HL-60 (cell line): ENCODE measurements at regions not wholly inside any gene's neighbourhood (a gene's known extent, or its start where the extent isn't known, plus 50 kb on each side); places are given as distances from the start of the nearest gene placed in this dataset.

ENCODE experiments used
- DNase-seq, 2 experiments: peaks; one replicate each; pipeline ENCODE4 v3.0.0-alpha.2; 2010 to 2020; ENCODE audit warnings: low read depth in 1 of 2, low spot score in 1 of 2
- H3K27ac ChIP-seq: fragments of 250-450 bp; sonication (Bioruptor Pico); replicated peaks from 2 replicates; pipeline ENCODE4 v1.5.1; 2020; ENCODE audit warnings: mild to moderate bottlenecking, moderate library complexity
- H3K27me3 ChIP-seq: fragments of 250-450 bp; sonication (Bioruptor Pico); 2 replicates; pipeline ENCODE4 v1.5.1; 2021; ENCODE audit warnings: mild to moderate bottlenecking, moderate library complexity; ENCODE audit not compliant: insufficient read depth, poor library complexity, severe bottlenecking
- H3K4me3 ChIP-seq: replicated peaks from 2 replicates; pipeline ENCODE4 v1.5.1; 2011; ENCODE audit warnings: mild to moderate bottlenecking, control low read depth, low read length; ENCODE audit not compliant: insufficient read depth
- GABPA ChIP-seq: IDR thresholded peaks from 2 replicates; pipeline ENCODE4 v1.6.1; 2012; ENCODE audit warnings: low read depth
- POLR2AphosphoS5 ChIP-seq: IDR thresholded peaks from 2 replicates; pipeline ENCODE4 v1.6.1; 2012; ENCODE audit warnings: low read depth
- SPI1 ChIP-seq: IDR thresholded peaks from 2 replicates; pipeline ENCODE4 v1.6.1; 2012; ENCODE audit warnings: low read depth, mild to moderate bottlenecking, borderline replicate concordance
- TF ChIP-seq, protein P1 (sequence below): IDR thresholded peaks from 2 replicates; pipeline ENCODE4 v1.6.1; 2012; ENCODE audit warnings: low read depth; ENCODE audit not compliant: insufficient replicate concordance
- TF ChIP-seq, protein P2 (sequence below): IDR thresholded peaks from one replicate; pipeline ENCODE4 v1.5.1; 2011; ENCODE audit warnings: low read length, control low read depth, inconsistent platforms; ENCODE audit not compliant: insufficient read depth

DNA sequence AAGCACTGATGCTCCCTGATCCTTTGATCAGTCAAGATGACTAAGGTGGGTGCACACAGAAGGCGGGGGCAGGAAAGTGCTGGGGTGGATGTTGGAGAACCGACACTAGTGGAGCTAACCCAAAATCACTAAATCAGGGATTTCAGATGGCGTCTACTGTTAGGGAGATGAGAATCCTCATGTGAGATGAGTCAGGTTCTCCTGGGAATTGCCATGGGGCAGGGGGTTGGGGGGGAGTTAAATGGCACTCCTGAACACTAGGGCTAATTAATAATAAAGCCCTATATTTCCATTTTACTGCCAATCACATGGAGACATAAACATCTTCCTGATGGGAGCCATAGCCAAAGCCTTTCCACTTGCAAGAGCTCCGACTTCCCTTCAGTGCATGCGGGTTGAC lies 804.1 kb downstream of the KCNJ18 start:
- no peak overlapping the region for H3K4me3 ChIP-seq
- H3K27ac ChIP-seq, result no peak overlapping the region
- no peak for DNase-seq
- H3K27me3 ChIP-seq, result no peaks in the 10 kb centered on the region
- TF ChIP-seq, protein P1, sequence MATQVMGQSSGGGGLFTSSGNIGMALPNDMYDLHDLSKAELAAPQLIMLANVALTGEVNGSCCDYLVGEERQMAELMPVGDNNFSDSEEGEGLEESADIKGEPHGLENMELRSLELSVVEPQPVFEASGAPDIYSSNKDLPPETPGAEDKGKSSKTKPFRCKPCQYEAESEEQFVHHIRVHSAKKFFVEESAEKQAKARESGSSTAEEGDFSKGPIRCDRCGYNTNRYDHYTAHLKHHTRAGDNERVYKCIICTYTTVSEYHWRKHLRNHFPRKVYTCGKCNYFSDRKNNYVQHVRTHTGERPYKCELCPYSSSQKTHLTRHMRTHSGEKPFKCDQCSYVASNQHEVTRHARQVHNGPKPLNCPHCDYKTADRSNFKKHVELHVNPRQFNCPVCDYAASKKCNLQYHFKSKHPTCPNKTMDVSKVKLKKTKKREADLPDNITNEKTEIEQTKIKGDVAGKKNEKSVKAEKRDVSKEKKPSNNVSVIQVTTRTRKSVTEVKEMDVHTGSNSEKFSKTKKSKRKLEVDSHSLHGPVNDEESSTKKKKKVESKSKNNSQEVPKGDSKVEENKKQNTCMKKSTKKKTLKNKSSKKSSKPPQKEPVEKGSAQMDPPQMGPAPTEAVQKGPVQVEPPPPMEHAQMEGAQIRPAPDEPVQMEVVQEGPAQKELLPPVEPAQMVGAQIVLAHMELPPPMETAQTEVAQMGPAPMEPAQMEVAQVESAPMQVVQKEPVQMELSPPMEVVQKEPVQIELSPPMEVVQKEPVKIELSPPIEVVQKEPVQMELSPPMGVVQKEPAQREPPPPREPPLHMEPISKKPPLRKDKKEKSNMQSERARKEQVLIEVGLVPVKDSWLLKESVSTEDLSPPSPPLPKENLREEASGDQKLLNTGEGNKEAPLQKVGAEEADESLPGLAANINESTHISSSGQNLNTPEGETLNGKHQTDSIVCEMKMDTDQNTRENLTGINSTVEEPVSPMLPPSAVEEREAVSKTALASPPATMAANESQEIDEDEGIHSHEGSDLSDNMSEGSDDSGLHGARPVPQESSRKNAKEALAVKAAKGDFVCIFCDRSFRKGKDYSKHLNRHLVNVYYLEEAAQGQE, result no peak
- no peak for TF ChIP-seq GABPA
- no peak for TF ChIP-seq SPI1
- TF ChIP-seq, protein P2, sequence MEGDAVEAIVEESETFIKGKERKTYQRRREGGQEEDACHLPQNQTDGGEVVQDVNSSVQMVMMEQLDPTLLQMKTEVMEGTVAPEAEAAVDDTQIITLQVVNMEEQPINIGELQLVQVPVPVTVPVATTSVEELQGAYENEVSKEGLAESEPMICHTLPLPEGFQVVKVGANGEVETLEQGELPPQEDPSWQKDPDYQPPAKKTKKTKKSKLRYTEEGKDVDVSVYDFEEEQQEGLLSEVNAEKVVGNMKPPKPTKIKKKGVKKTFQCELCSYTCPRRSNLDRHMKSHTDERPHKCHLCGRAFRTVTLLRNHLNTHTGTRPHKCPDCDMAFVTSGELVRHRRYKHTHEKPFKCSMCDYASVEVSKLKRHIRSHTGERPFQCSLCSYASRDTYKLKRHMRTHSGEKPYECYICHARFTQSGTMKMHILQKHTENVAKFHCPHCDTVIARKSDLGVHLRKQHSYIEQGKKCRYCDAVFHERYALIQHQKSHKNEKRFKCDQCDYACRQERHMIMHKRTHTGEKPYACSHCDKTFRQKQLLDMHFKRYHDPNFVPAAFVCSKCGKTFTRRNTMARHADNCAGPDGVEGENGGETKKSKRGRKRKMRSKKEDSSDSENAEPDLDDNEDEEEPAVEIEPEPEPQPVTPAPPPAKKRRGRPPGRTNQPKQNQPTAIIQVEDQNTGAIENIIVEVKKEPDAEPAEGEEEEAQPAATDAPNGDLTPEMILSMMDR, result no peak
- no peak for TF ChIP-seq POLR2AphosphoS5

DNA sequence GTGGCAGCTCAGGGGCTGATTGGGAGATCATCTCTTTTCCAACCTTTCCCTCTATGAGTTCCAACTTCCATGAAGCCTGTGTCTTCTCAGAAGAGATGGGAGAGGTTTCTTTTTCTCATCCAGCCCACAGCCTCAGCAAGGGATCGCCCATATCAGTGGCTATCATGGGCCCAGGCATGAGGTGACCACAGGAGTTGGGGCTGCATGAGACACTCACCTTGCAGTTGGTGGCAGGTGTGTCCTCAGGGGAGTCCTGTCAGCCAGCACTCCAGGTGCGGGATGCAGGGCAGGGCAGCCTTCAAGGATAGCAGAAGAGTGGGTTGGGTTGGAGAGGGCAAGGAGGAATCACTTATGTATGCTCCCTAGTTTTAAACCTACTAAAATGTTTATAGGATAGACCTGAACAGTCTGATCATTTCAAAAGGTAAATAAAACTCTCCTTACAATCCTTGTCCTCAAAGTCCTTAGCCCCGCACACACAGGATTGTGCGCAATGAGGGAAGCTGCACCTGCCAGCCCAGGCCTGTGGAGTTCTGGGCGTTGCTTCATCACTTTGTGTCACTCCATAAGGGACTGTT lies 811.1 kb downstream of the KCNJ18 start:
- no peak for TF ChIP-seq SPI1
- no peak for TF ChIP-seq POLR2AphosphoS5
- TF ChIP-seq GABPA, result no peak
- TF ChIP-seq, protein P1, result no peak
- TF ChIP-seq, protein P2, result no peak
- no peak for DNase-seq
- no peak overlapping the region for H3K27ac ChIP-seq
- H3K27me3 ChIP-seq, result no peaks in the 10 kb centered on the region
- H3K4me3 ChIP-seq, result no peak overlapping the region

DNA sequence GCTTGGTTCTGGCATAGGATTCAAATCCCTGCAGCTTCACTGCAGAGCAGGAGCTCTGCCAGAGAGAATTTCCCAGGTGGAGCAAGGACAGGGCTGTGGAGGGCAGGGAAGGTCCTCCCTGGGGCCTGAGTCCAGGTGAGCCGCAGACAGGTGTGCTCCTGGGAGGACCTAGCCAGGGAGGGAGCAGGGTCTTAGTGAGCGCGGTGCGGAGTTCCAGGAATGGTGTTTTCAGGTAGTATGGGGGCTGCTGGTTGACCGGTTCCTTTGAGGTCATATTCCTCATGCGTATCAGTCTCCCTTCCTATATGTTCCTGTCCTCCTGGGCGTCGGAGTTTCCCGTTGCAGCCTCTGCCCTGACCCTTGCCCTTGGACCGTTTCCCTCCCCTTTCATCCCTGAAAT lies 813.3 kb downstream of the KCNJ18 start:
- no peak overlapping the region for H3K27ac ChIP-seq
- H3K4me3 ChIP-seq, result no peak overlapping the region
- TF ChIP-seq SPI1, result no peak
- TF ChIP-seq POLR2AphosphoS5, result no peak
- TF ChIP-seq, protein P2, result no peak
- TF ChIP-seq, protein P1, result no peak
- no peak for TF ChIP-seq GABPA
- H3K27me3 ChIP-seq, result no peaks in the 10 kb centered on the region
- no peak for DNase-seq
